Panc1 (cell line): ENCODE measurements at regions not wholly inside any gene's neighbourhood (a gene's known extent, or its start where the extent isn't known, plus 50 kb on each side); places are given as distances from the start of the nearest gene placed in this dataset.

Experiments
- TF ChIP-seq, protein P1 (sequence below): fragments of 450-650 bp; IDR thresholded peaks from 2 replicates; pipeline ENCODE4 v1.5.1; 2017; ENCODE audit warnings: mild to moderate bottlenecking
- TF ChIP-seq, protein P2 (sequence below), 2 experiments: IDR thresholded peaks; 2 replicates each; pipeline ENCODE4 v1.6.1; 2011 to 2012; ENCODE audit warnings: low read depth in 2 of 2, control low read depth in 1 of 2, low read length in 1 of 2, mild to moderate bottlenecking in 1 of 2, moderate library complexity in 1 of 2; ENCODE audit not compliant: insufficient read depth in 1 of 2

DNA sequence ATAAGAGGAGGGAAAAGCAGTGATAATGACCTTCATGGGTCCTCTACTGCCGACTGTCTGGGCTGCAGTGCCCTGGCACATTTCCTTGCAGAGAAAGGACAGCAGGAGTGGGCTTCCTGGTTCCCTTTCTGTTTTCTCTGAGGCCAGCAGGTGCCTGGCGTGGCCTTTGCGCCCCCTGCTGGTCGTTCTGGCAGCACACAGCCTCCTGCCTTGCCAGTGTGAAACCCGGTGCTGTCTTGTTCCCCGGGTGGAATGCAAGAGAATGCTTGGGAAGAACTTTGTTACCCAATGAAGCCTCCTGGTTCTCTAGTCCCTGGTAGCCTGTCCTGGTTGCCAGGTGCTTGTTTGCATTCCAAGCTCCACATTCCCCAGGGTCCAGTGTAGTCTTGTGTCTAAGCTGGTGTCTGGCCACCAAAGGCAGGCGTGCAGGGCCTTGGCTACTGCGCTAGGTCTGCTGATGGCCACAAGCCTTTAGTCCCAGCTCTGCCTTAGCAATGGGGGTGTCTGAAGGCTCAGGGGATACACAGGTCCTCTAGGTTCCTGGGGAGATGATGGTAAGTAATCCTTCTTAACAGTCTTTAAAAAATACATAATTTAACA, 1392.4 kb upstream of the TMEM132C start:
- TF ChIP-seq, protein P1, sequence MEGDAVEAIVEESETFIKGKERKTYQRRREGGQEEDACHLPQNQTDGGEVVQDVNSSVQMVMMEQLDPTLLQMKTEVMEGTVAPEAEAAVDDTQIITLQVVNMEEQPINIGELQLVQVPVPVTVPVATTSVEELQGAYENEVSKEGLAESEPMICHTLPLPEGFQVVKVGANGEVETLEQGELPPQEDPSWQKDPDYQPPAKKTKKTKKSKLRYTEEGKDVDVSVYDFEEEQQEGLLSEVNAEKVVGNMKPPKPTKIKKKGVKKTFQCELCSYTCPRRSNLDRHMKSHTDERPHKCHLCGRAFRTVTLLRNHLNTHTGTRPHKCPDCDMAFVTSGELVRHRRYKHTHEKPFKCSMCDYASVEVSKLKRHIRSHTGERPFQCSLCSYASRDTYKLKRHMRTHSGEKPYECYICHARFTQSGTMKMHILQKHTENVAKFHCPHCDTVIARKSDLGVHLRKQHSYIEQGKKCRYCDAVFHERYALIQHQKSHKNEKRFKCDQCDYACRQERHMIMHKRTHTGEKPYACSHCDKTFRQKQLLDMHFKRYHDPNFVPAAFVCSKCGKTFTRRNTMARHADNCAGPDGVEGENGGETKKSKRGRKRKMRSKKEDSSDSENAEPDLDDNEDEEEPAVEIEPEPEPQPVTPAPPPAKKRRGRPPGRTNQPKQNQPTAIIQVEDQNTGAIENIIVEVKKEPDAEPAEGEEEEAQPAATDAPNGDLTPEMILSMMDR = peak; percentile 91
- TF ChIP-seq, protein P2, sequence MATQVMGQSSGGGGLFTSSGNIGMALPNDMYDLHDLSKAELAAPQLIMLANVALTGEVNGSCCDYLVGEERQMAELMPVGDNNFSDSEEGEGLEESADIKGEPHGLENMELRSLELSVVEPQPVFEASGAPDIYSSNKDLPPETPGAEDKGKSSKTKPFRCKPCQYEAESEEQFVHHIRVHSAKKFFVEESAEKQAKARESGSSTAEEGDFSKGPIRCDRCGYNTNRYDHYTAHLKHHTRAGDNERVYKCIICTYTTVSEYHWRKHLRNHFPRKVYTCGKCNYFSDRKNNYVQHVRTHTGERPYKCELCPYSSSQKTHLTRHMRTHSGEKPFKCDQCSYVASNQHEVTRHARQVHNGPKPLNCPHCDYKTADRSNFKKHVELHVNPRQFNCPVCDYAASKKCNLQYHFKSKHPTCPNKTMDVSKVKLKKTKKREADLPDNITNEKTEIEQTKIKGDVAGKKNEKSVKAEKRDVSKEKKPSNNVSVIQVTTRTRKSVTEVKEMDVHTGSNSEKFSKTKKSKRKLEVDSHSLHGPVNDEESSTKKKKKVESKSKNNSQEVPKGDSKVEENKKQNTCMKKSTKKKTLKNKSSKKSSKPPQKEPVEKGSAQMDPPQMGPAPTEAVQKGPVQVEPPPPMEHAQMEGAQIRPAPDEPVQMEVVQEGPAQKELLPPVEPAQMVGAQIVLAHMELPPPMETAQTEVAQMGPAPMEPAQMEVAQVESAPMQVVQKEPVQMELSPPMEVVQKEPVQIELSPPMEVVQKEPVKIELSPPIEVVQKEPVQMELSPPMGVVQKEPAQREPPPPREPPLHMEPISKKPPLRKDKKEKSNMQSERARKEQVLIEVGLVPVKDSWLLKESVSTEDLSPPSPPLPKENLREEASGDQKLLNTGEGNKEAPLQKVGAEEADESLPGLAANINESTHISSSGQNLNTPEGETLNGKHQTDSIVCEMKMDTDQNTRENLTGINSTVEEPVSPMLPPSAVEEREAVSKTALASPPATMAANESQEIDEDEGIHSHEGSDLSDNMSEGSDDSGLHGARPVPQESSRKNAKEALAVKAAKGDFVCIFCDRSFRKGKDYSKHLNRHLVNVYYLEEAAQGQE (IDR thresholded peaks at IDR 0.05; ENCODE audit: insufficient read depth in 1 of 2, low read depth in 2 of 2, low read length in 1 of 2) = no peak
